ENCODE measurements at regions not wholly inside any gene's neighbourhood (a gene's known extent, or its start where the extent isn't known, plus 50 kb on each side); places are given as distances from the start of the nearest gene placed in this dataset.

DNA sequence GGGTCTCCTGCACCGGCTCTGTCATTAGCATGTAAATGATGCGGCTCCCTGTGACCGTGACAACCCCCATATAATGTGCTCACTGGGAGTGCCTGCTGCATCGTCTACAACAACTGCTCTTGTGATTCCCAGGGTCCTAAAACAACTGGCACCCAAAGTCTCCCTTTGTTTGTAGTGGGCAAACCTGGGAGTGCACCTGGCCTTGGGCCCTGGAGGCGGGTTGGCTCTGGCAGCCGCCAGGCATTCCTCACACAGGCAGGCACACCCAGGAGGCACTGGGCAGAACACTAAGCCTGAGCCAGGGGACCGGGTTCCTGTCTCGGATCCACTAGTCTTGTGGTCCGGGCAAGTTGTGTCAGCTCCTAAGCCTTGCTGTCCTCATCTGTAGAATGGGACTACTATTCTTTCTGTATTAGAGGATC is 115.5 kb upstream of the GPR26 start:
- ChIA-PET CTCF (no interaction called here), POLR2A (no interaction called here)
- DNase-seq (ENCODE audit: extremely low spot score): no peak
- TF ChIP-seq SUZ12 (IDR thresholded peaks at IDR 0.05): no peak
- TF ChIP-seq CTBP1 (IDR thresholded peaks at IDR 0.05; ENCODE audit: borderline replicate concordance): no peak
- no peak for TF ChIP-seq SP1 (IDR thresholded peaks at IDR 0.05)
- TF ChIP-seq ARNT (IDR thresholded peaks at IDR 0.05): no peak
- no peak for TF ChIP-seq LEF1 (IDR thresholded peaks at IDR 0.05; ENCODE audit: borderline replicate concordance)
- TF ChIP-seq ELF4 (IDR thresholded peaks at IDR 0.05): no peak
- no peak for TF ChIP-seq ZNF384 (IDR thresholded peaks at IDR 0.05)
- no peak for TF ChIP-seq BHLHE40 (IDR thresholded peaks at IDR 0.05; ENCODE audit: borderline replicate concordance)
- TF ChIP-seq L3MBTL2 (conservative IDR thresholded peaks at IDR 0.05): no peak
- no peak for TF ChIP-seq NFRKB (IDR thresholded peaks at IDR 0.05)
- no peak for TF ChIP-seq FOXA1 (IDR thresholded peaks at IDR 0.05)

DNA sequence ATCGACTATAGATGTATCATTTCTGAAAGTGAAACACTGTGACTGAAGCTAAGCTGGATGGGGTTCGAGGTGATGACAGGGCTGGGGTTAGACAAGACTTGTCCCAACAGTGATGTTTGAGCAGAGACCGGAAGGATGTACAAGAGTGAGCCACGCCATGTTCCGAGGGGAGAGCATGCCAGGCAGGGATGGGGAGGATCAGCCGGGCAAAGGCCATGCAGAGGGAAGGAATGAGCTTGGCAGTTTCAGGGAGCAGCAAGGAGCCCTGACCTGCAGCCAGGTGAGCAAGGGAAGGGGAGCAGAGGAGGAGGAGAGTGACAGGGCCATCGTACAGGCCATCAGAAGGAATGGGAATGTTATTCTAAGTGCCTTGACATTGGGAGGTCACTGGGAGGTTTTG is 114.9 kb upstream of the GPR26 start:
- TF ChIP-seq NFRKB (IDR thresholded peaks at IDR 0.05) (no peak), L3MBTL2 (conservative IDR thresholded peaks at IDR 0.05) (no peak), ZNF384 (IDR thresholded peaks at IDR 0.05) (no peak), FOXM1 (IDR thresholded peaks at IDR 0.05; ENCODE audit: borderline replicate concordance) (no peak), HDGF (IDR thresholded peaks at IDR 0.05; ENCODE audit: borderline replicate concordance) (no peak), FOXA1 (IDR thresholded peaks at IDR 0.05) (no peak), ELF4 (IDR thresholded peaks at IDR 0.05) (no peak), CTBP1 (IDR thresholded peaks at IDR 0.05; ENCODE audit: borderline replicate concordance) (no peak), LEF1 (IDR thresholded peaks at IDR 0.05; ENCODE audit: borderline replicate concordance) (no peak), BHLHE40 (IDR thresholded peaks at IDR 0.05; ENCODE audit: borderline replicate concordance) (no peak), SP1 (IDR thresholded peaks at IDR 0.05) (no peak), SUZ12 (IDR thresholded peaks at IDR 0.05) (no peak), FOXK2 (IDR thresholded peaks at IDR 0.05) (no peak), TARDBP (IDR thresholded peaks at IDR 0.05) (no peak), ARNT (IDR thresholded peaks at IDR 0.05) (no peak)
- TF ChIP-seq, protein P1, sequence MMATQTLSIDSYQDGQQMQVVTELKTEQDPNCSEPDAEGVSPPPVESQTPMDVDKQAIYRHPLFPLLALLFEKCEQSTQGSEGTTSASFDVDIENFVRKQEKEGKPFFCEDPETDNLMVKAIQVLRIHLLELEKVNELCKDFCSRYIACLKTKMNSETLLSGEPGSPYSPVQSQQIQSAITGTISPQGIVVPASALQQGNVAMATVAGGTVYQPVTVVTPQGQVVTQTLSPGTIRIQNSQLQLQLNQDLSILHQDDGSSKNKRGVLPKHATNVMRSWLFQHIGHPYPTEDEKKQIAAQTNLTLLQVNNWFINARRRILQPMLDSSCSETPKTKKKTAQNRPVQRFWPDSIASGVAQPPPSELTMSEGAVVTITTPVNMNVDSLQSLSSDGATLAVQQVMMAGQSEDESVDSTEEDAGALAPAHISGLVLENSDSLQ (IDR thresholded peaks at IDR 0.05): no peak
- CTCF ChIA-PET: no interaction called here
- no peak for DNase-seq (ENCODE audit: extremely low spot score)
- POLR2A ChIA-PET: no interaction called here

DNA sequence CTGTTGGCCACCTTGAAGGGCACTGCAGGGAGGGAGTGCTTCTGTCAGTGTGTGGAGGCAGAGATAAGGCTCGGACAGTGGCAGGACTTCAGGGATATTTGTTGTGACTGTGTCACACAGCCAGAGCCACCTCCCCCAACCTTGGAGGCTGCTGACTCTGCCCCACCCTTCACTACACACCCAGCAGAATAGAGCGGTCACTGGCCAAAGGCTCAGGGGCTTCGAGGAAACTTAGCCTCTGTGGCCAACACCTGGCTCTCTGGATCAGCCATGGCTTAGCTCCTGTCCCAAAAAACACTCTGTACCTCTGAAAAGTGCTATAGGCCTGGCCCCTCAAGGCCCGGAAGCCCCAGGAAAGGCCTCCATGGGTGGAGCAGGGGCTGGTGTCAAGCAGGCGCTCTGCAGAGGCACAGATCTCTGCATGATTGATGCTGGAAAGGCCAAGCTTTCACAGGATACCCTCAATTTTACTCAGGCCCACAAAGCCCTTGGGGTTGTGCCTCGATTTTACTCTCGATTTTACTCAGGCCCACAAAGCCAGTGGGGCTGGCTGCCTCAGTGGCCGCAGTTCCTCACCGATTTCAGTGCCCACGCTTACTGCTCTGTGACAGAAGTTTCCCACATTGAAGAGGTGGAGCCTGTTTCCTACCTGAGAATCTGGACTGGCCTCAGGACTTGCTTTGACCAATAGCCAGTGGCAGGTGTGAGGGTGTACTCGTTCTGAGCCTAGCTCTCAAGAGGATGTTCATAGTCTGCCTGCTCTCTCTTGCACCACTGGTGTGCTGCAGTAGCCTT is 113.2 kb upstream of the GPR26 start:
- CTCF ChIA-PET: interaction anchor here (0.7 kb wide), 1 partner anchor 563 kb away, joined by 3 read pairs; no protein-coding TSS in a partner anchor

DNA sequence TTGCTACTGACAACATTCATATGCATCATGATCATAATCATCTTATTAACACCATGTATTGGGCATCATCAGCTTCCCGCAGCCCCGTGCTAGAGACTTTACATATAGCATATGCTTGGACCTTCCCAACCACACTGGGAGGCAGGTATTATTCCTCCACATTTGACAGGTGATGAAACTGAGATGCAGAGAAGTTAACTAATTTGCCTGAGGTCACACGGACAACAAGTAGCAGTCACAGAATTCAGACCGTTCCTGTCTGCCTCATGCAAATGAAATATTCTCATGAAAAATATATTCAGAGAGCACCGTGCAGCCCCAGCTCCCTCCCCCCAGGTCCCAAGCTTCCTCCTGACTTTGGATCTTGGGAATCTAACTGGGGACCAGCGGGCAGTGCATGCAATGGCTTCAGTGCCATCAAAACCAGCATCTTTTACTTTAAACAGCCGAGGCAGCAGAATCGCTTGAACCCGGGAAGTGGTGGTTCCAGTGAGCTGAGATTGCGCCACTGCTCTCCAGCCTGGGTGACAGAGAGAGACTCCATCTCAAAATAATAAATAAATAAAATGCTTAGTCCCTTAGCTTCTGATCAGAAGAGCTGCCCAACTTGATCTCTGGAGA is 112.2 kb upstream of the GPR26 start:
- CTCF ChIA-PET: no interaction called here
- TF ChIP-seq SUZ12 (IDR thresholded peaks at IDR 0.05): no peak
- TF ChIP-seq ELF4 (IDR thresholded peaks at IDR 0.05): no peak
- no peak for TF ChIP-seq FOXK2 (IDR thresholded peaks at IDR 0.05)
- no peak for TF ChIP-seq LEF1 (IDR thresholded peaks at IDR 0.05; ENCODE audit: borderline replicate concordance)
- no peak for TF ChIP-seq CTBP1 (IDR thresholded peaks at IDR 0.05; ENCODE audit: borderline replicate concordance)
- TF ChIP-seq NFRKB (IDR thresholded peaks at IDR 0.05): no peak
- TF ChIP-seq HDGF (IDR thresholded peaks at IDR 0.05; ENCODE audit: borderline replicate concordance): no peak
- TF ChIP-seq SP1 (IDR thresholded peaks at IDR 0.05): no peak
- TF ChIP-seq FOXA1 (IDR thresholded peaks at IDR 0.05): no peak
- TF ChIP-seq BHLHE40 (IDR thresholded peaks at IDR 0.05; ENCODE audit: borderline replicate concordance): no peak
- TF ChIP-seq ARNT (IDR thresholded peaks at IDR 0.05): no peak
- no peak for TF ChIP-seq L3MBTL2 (conservative IDR thresholded peaks at IDR 0.05)
- TF ChIP-seq, protein P1 (IDR thresholded peaks at IDR 0.05): no peak
- TF ChIP-seq ZNF384 (IDR thresholded peaks at IDR 0.05): no peak
- TF ChIP-seq TARDBP (IDR thresholded peaks at IDR 0.05): no peak
- POLR2A ChIA-PET: no interaction called here
- no peak for DNase-seq (ENCODE audit: extremely low spot score)

More for the DNA sequence above, 113.2 kb upstream of the GPR26 start:
- TF ChIP-seq CTBP1 (IDR thresholded peaks at IDR 0.05; ENCODE audit: borderline replicate concordance) (no peak), ELF4 (IDR thresholded peaks at IDR 0.05) (no peak), SP1 (IDR thresholded peaks at IDR 0.05) (no peak)
- POLR2A ChIA-PET: no interaction called here
- no peak for DNase-seq (ENCODE audit: extremely low spot score)

DNA sequence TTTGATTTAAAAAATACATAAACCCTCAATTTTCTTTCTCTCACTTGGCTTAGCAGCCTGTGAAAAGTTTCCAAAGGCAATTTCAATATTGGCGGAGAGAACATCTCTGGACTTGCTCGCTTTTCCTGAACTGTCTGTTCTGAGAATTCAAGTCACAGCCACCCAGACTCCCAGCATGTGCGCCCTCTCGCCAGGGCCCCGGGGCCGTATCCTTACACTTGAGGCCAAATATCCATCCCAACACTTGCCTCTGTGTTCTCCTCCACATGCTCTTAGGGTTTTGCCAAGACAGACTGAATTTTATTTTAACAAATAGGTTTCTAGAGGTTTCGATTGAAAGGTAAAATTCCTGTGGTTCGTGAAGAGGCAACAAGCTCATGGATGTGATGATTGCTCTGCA is 111.5 kb upstream of the GPR26 start:
- TF ChIP-seq LEF1 (IDR thresholded peaks at IDR 0.05; ENCODE audit: borderline replicate concordance) (no peak), FOXK2 (IDR thresholded peaks at IDR 0.05) (no peak), SP1 (IDR thresholded peaks at IDR 0.05) (no peak), CTBP1 (IDR thresholded peaks at IDR 0.05; ENCODE audit: borderline replicate concordance) (no peak), ARNT (IDR thresholded peaks at IDR 0.05) (no peak), TARDBP (IDR thresholded peaks at IDR 0.05) (no peak), L3MBTL2 (conservative IDR thresholded peaks at IDR 0.05) (no peak), HDGF (IDR thresholded peaks at IDR 0.05; ENCODE audit: borderline replicate concordance) (no peak), ELF4 (IDR thresholded peaks at IDR 0.05) (no peak), FOXA1 (IDR thresholded peaks at IDR 0.05) (no peak), NFRKB (IDR thresholded peaks at IDR 0.05) (no peak), SUZ12 (IDR thresholded peaks at IDR 0.05) (no peak), BHLHE40 (IDR thresholded peaks at IDR 0.05; ENCODE audit: borderline replicate concordance) (no peak), FOXM1 (IDR thresholded peaks at IDR 0.05; ENCODE audit: borderline replicate concordance) (no peak), ZNF384 (IDR thresholded peaks at IDR 0.05) (no peak)
- TF ChIP-seq, protein P1 (IDR thresholded peaks at IDR 0.05): no peak
- no peak for DNase-seq (ENCODE audit: extremely low spot score)
- CTCF ChIA-PET: interaction anchor here (0.8 kb wide), 1 partner anchor 511 kb away, joined by 3 read pairs; no protein-coding TSS in a partner anchor
- POLR2A ChIA-PET: no interaction called here

Measured in HEK293T (cell line).